Endometrium (tissue), 2 donors: ENCODE measurements at regions not wholly inside any gene's neighbourhood (a gene's known extent, or its start where the extent isn't known, plus 50 kb on each side); places are given as distances from the start of the nearest gene placed in this dataset.
"Not testable (repeated sequence)": the region's sequence is repeated elsewhere in the genome, so short reads cannot be mapped to it uniquely, and the experiment has no call there.

Source experiments
- FAIRE-seq: peaks from 2 replicates; lab custom pipeline; 2012; peaks lifted over from hg19 to GRCh38; lab: Jason Lieb, UNC
- donor health status: control.
- donor health status: control.

DNA sequence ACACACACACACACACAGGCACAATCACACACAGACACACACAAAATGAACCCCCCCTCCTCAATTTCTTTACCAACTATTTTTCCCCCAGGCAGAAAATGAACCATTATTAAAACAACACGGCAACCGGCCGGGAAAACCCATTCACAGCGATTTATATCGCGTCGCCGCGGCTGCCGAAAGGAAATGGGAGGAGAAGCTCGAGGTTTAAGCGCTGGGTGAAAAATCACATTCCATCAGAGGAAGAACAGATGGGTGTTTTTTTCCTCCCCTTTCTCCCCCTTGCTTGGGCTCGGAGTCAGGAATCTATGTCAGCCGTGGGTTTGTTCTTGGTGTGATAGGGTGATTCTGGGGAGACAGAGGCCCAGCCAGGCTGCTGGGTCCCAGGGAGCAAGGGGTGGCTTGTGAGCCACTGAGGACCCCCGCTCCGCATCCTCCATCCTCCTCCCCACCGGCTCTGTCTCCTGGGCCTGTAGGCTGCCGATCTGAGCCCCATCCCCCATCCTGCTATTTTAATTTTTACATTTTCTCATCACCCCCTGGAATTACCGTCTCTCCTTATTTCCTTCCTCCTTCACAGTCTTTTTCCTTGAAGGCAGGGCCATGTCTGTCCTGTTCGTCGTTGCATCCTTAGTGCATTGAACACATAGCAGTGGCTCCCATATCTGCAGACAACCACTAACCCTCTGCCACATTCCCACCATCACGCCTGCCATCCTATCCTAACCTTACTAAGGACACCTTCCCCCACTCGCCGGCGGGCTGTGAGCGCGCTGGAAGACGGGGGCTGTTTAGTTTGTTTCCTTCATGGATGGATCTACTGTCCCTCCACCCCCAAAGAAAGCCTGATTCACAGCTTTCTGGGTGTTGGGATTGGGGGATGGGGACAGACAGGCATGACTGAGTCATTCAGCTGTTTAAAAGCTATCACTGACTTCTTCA lies 137.7 kb downstream of the CRLF3 start:
- FAIRE-seq = peak; percentile 83

DNA sequence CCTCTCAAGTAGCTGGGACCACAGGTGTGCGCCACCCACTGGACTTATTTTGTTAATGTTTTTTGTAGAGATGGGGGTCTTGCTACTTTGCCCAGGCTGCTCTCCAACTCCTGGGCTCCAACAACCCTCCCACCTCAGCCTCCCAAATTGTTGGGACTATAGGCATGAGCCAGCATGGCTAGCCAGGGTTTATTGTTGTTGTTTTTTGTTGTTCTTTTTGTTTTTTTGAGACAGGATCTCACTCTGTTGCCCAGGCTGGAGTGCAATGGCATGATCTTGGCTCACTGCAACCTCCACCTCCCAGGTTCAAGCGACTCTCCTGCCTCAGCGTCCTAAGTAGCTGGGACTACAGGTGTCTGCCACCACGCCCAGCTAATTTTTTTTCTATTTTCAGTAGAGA lies 142.2 kb downstream of the CRLF3 start:
- FAIRE-seq = not testable (repeated sequence)

DNA sequence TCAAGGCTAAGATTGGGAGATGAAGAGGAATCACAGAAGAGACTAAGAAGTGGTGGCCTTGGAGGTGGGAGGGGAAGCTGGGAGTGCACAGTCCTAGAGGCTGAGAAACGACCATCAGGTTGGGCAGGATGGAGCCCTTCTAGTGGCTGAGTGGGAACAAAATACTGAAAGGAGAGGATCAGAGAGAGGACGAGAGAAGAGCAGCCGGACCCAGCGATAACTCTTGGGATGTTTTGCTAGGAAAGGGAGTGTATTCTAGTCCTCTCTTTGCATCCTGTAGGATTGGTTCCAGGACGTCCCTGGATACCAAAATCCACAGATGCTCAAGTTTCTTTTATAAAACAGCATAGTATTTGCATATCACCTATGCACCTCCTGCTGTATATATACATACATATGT lies 143.8 kb downstream of the CRLF3 start:
- FAIRE-seq = not testable (repeated sequence)

DNA sequence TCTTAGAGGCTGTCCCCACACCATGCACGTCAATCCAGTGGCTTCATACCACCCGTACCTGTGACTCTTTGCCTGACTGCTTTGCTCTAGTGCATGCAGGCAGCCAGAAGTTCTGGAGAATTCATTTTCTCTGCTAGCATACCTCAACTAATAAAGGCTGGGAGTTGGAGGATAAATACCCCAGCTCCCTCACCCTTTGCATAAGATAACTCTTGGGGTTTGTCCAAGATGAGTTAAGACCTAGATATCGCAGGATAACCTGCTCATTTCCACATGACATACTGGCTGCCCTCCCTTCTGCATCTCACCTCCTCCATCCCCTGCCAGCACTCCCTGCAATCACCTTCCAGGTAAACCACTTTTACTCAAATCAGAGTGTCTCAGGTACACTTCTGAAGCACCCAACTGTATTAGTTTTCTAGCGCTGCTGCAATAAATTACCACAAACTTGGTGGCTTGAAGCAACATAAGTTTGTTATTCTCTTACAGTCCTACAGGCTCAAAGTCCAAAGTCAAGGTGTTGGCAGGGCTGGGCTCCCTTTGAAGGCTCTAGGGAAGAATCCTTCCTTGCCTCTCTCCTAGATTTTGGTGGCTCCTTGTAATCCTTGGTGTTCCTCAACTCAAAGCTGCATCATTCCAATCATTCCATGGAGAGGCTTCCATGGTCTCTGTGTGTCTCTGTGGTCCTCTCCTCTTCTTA lies 146.8 kb downstream of the CRLF3 start:
- FAIRE-seq = no peak

DNA sequence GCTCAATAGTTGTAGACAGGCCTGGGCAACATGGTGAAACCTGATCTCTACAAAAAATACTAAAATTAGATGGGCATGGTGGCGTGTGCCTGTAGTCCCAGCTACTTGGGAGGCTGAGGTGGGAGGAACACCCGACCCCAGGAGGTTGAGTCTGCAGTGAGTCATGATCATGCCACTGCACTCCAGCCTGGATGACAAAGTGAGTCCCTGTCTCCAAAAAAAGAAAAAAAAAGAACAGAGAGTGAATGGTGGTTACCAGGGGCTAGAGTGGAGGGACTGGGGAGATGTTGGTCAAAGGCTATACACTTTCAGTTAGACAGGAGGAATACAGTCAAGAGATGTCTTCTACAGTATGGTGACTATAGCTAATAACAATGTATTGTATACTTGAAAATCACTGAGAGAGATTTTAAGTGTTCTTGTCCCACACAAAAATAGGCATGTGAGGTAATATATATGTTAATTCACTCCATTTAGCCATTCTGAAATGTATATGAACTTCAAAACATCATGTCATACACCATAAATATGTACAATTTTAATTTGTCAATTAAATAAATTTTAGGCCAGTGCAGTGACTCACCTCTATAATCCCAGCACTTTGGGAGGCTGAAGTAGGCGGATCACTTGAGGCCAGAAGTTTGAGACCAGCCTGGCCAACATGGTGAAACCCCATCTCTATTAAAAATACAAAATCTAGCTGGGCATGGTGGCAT lies 148.6 kb downstream of the CRLF3 start:
- not testable (repeated sequence) for FAIRE-seq

DNA sequence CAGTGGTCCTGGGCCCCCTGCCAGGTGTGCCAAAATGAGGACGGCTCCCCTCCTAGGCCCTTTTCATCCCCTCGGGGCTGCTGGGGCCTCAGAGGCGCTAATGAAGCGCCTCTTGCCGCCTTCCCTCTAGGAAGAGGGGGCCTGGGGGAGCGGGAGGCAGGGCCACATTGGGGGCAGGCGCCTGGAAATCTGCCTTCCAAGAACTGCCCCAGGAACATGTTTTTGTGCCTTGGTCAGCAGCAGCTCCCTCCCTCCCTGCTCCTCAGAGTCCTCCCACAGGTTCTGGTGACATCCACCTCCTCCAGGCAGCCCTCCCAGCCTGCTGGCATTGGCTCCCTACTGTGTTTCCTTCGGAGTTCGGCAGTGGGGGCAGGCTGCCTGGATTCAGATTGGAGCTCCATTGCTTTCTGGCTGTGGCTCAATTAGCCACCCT lies 155.3 kb downstream of the CRLF3 start:
- FAIRE-seq = not testable (repeated sequence)

DNA sequence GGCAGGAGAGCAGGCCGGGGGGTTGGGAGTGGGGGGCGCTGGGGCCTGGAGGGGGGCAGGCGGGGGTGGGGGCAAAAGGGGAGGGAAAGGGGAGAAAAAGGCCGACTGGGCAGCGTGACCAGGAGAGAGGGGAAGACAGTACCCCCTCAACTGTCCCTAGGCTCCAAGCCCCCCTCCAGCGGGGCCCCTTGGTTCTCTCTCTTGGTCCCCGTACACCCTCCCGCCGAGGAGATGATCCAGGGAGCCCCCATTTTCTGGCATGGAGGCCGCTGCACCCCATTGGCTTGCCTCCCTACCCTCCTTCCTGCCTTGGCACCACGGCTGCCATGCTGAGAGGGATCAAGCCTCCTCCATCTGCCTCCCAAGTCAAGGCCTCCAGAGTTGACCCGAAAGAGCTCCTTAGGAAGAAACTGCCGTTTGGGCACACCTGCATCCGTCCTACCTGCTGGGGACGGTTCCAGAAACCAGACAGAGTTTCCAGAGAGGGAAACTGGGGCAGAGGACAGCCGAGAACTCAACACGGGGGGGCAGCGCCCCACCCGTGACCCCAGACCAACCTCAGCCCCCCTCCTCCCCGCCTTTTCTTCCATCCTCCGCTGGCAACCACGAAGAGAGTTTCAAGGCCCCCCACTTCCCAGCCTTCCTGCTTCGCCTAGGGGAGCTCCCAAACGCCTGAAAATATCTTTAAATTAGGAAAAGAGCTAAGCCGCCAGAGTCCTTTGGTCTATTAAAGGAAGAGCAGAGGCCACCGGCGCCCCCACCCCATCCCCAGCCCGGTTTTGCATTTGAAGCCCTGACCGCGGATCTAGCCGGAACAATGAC lies 155.9 kb downstream of the CRLF3 start:
- not testable (repeated sequence) for FAIRE-seq

DNA sequence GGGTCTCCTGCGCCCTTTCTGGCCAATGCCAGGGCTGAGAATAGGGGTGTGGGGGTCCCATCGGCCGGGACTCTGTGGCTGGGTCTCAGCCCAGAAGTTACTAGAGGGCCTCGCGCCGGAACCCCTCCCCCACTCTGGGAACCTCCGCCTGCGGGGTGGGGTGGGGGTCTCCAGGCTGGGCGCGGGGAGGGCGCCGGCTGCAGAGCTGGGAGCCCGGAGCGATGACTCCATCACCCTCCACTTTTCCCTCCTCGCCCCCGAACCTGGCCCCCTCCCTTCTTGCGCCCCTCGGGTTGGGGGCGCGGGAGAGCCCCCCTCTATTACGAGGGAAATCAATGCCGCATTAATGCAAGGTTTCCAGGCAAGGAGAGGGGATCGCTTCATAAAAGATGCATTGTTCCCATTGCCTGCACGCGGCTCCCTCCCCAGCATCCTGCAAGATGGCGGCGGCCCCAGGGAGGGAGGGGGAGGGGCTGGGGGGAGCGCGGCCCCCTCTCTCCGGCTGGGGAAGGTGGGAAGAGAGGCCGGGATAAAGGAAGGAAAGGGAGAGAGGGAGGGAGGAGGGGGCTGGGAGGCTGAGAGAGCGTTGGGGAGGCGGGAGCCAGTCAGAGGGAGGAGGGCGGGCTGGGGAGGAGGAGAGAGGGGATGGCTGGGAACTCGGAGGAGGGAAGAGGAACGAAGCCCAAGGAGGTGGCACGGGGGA lies 156.7 kb downstream of the CRLF3 start:
- FAIRE-seq = not testable (repeated sequence)

DNA sequence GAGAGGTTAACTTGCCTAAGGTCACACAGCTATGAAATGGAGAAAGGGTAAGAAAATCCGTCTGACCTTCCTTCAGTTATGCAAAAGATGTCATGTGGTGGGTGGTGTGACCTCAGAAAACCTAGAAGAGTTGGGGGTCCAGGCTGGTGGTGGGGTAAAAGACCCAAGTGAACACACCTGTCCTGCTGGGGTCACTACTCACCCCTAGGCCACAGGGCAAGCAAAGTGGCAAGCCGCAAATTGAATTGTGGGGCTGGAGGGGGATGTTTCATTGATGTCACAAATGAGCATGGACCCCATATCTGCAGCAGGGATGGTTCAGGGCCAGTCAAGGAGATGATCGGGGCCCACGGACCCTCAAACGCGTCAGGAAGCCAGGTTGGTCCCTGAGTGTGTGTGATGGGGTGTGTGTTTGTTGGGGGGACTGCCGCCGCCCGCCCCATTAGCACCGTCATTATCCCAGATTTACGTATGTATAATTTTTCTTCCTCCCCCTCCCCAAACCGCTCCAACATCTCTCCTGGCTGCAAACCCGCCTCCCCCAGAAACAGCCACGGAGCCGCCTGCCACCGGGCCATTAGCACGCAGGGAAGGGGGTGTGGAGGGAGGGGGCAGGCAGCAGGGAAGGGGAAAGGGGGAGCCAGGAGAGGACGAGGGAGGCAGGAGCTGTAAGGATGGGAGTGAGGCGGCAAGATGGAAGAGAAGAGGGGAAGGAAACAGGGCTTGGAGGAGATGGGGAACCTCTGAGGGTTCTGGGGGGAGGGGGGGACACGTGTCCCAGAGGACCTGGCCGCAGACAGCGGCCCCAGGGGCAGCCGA lies 157.4 kb downstream of the CRLF3 start:
- not testable (repeated sequence) for FAIRE-seq

DNA sequence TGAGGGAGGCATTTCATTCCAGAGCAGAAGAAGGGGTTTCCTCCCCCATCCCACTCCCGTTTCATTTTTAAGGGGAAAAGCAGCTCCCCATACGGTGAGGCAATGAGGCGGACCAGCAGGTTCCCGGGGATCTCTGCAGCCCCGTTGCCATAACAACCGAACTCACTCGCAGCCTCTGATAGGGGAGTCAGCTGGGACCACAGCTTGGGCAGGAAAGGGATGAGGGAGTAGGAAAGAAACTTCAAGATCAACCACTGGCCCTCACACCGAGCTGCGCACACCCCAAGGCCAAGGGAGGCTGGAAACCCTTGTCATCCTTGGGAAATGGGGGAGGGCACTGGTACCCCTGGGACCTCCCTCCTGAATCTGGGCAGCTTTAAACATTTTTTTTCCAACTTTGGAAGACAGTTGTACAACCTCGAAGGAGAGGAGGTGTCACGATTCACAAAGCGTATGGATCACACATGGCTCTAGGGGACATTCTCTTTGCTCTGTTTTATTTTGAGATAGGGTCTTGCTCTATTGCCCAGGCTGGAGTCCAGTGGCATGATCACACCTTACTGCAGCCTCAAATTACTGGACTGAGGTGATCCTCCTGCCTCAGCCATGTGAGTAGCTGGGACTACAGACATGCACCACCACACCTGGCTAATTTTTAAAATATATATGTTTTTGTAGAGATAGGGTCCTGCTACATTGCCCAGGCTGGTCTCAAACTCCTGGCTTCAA lies 160.6 kb downstream of the CRLF3 start:
- FAIRE-seq = not testable (repeated sequence)

DNA sequence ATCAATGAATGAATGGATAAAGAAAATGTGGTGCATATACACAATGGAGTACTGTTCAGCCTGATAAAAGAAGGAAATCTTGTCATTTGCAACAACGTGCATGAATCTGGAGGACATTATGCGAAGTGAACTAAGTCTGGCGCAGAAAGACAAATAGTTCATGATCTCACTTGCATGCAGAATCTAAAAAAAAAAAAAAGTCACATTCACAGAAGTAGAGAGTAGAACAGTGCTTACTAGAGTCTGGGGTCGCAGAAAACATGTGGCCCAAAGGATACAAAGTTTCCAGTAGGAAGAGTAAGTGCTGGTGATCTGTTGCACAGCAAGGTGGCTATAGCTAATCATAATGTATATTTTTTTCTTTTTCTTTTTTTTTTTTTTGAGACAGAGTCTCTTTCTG lies 167.3 kb downstream of the CRLF3 start:
- not testable (repeated sequence) for FAIRE-seq

DNA sequence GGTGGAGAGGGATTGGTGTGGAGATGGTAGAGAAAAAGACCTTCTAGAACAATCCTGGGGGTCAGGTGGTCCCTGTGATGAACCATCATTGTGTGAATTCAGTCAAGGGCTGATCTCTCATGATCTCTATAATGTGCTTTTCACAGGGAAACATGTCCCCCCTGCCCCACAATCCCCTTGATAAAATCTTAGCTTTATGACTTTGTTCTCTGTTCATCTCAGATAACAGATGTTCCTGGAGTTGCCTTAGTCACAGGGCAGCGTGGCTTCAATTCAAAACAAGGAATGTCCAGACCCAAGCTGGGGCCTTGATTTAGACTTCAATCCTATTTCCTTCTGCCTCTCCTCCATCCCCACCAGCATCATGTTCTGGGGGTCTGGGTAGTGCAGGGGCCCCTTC lies 171.5 kb downstream of the CRLF3 start:
- FAIRE-seq = not testable (repeated sequence)

DNA sequence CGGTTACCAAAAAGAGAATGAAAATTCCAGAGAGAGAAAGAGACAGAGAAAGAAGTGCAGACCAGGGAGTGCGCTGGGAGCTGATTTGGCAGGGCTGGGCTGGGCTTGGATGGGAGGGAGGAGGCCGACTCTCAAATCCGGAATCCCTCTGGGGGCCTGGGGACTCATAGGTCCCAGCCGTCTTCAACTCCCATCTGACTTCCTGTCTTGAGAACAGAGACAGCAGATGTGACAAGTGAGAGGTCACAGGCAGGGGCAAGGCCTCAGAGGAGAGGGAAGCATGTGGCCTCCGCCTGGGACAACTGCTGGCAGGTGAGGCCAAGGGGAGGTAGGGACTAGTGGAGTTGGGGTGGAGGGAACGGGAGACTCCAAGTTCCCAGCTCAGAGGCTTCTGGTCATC lies 172.9 kb downstream of the GOSR1 start:
- not testable (repeated sequence) for FAIRE-seq

DNA sequence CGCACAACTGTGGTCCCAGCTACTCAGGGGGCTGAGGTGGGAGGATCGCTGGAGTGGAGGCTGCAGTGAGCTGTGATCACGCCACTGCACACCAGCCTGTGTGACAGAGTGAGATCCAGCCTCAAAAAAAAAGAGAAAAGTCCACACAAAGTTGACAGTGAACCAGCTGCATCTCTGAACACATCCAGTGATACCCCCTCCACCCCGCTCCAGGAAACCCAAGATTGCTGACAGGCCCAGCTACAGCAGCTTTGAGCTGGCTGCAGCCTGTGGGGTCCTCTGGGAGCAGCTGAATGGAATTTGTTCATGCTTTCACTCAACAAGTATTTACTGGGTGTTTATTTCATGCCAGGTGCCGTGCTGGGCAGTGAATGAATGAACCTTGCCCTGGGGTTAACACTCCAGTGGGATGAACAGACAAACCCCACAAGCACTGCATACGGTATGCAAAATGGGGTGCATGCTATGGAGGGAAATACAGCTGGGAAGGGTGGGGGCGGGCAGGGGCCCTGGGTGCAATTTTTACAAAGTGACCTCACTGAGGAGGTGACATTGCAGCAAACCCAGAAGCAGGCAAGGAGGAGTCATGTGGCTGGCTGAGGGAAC lies 170.9 kb downstream of the GOSR1 start:
- FAIRE-seq = not testable (repeated sequence)

DNA sequence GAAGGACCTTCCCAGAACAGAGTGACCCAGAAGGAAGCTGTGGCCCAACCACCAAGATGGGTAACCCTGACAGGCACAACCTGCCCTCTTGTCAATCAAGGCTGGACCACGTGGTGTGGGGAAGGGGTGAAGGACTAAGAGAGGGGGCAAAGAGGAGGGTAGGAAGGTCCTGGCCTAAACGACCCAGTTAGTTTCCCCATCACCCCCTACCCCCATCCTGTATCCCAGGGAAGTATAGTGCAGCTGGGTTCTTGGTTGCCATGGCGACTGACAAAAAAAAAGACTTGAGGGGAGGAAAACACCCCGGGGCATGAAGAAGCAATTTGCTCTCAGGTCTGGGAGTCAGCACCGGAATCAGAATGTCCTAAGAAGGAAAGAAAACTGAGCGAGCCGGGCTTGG lies 168.7 kb downstream of the GOSR1 start:
- not testable (repeated sequence) for FAIRE-seq

DNA sequence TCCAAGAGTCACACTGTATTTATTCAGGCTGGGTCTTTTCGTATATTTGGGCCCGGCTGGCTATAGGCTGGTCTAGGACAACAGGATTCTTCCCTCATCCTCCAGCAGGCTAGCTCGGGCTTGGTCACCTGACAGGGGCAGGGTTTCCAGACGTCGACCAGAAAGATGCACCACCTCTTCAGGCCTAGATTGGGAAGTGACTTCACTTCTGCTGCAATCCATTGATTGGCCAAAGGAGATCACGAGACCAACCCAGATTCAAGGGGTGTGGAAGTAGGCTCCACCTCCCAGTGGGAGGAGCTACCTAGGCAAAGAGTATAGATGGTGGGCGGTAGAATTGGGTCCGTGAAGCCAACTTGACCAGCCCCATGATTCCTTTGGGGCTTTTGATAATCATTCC lies 167.5 kb downstream of the GOSR1 start:
- FAIRE-seq = not testable (repeated sequence)

DNA sequence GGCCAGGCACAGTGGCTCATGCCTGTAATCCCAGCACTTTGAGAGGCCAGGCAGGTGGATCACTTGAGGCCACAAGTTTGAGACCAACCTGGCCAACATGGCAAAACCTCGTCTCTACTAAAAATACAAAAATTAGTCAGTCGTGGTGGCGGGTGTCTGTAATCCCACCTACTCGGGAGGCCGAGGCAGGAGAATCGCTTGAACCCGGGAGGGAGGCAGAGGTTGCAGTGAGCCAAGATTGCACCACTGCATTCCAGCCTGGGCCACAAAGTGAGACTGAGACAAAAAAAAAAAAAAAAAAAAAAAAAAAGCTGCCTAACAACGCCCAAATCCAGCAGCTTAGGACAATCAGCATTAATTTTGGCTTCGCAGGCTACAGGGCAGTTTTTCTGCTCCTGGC lies 167.1 kb downstream of the GOSR1 start:
- not testable (repeated sequence) for FAIRE-seq

DNA sequence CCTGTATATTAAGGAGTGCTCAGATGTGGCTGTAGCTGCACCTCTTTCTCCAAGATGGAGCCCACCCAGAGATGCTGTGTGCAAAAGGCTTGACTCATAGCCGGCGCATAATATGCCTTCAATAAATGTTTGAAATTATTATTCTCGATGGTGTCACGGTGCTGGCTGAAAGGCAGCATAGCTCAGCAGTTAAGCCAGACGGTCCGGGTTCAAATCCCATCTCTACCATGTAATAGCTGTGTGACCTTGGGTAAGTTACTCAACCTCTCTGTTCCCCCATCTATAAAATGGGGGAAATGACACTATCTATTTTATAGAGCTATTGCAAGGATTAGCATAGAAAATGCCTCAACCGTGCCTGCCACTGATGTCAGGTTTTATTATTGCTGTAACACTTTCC lies 164.2 kb downstream of the GOSR1 start:
- FAIRE-seq = not testable (repeated sequence)

DNA sequence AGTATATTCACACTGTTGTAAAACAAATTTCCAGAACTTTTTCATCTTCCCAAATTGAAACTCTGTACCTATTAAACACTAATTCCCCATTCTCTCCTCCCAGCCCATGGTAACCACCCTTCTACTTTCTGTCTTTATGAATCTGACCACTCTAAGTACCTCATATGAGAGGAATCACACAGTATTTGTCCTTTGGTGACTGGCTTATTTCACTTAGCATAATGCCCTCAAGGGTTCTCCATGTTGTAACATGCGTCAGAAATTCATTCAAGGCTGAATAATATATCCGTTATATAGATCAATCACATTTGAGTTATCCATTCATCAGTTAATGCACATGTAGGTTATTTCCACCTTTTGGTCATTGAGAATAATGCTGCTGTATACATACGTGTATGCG lies 162.2 kb downstream of the GOSR1 start:
- not testable (repeated sequence) for FAIRE-seq
